ENCODE measurements at regions not wholly inside any gene's neighbourhood (a gene's known extent, or its start where the extent isn't known, plus 50 kb on each side); places are given as distances from the start of the nearest gene placed in this dataset.
A peak's percentile ranks its signal among the peaks of the same experiment; 100 is the strongest.

DNA sequence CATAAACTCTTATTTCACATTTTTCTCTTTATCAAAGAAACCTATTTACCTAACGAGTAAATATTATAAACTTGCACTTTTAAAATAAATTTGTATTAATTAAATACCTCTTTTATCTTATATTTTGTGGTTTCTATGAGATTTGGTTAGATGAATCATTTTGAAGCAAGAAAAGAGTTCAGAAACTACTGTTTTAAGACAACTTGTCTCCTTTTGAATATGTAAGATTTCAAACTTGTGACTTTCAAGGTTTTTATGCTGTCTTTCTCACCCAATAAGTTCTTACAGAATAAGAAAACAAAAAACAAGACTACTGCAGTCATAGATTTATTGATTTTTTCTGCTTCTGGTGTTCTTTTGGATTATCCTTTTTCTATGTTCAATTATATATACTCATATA lies 339.0 kb downstream of the SNAPC1 start:
- DNase-seq = no peak

- no peak for DNase-seq
These were observed 339.6 kb downstream of the SNAPC1 start for GRCh38 chr14:62101673-62102348.

DNA sequence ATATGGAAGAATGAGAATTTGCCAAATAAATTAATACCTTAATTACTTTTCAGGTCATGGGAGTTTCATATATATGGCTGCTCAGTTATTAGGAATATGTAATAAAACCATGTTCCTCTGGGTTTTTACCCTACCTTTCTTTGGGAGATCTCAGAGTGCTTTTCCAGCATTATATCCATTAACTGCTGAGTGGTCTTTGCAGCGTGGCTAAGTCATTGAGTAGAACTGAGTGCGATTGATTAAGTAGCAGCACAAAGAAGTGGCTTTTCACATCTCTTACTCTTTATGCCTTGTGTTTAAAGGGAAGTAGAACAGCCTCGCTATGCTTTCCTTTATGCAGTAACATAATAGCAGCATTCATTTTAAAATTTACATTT lies 340.1 kb downstream of the SNAPC1 start:
- no peak for DNase-seq

DNA sequence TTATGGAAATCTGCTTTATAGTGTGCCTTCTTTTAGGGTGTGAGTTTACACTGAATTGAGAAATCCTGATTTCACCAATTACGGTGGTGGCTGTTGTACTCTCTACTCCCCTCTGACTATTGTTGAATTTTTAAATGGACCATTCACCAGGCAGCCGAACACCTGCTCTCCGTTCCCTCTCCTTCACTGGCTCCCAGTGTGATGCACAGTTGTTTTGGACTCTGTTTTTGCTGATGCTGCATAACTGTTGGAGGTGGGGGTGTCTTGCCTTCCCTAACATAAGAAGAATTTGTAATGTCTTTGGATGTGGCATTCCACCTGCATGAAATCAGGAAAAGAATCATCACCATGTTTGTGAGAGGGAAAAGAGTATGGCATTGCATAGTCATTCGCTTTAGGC lies 341.2 kb downstream of the SNAPC1 start:
- DNase-seq = no peak

DNA sequence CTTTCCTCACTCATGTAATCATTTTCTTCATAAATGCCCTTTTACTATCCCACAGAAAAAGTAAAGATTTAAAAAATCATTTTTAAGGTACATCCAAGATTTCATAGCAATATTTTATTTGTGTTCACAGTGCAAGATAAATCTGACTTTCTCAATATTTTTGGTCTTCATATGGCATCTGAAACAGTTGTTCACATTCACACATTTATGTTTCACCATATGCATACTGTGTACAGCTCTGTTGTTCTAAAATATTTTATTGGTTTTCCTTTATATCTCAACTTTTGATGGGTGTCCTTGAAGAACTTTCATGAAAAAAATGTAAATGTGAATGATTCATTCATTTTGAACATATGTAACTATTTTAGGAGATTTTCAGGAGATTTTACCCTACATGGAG lies 348.7 kb downstream of the SNAPC1 start:
- no peak for DNase-seq

DNA sequence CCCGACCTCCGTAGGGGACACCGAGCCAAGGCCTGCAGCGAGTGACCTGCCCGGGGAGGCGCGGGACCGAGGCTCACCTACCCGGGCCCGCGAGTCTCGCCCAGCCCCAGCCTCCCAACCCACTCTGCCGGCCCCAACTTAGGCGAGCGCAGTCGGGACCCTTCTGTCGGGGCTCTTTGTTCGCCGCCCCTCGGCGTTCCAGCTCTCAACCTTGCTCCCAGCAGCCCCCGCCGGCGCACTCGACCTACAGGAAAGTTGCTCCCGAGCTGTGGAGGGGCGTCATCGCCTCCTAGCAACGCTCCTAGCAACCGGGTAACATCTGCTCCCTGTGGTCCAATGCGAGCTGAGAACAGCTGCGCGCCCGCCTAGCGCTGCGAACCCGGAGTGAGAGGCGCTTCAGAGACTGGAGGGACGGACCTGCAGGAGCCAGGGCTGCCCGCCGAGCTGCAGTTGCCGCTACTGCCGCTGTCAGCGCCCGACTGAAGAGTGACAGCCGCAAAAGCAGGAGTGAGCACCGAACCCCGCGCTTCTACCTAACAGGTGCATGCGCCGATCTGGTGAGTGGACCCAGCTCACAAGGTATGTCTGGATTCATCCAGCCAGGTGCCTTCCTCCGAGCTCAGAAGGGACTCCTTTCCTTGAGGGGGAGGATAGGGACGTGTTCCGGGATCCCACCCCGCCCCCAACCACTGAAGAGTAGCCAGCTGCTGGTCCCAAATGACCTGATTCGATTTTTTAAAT lies 355.0 kb downstream of the SNAPC1 start:
- DNase-seq = peak; percentile 51

GRCh38 chr14:62117751-62118105 lies 355.5 kb downstream of the SNAPC1 start:
- DNase-seq = no peak

- DNase-seq = no peak
These were observed 356.2 kb downstream of the SNAPC1 start for GRCh38 chr14:62118461-62118860.

DNA sequence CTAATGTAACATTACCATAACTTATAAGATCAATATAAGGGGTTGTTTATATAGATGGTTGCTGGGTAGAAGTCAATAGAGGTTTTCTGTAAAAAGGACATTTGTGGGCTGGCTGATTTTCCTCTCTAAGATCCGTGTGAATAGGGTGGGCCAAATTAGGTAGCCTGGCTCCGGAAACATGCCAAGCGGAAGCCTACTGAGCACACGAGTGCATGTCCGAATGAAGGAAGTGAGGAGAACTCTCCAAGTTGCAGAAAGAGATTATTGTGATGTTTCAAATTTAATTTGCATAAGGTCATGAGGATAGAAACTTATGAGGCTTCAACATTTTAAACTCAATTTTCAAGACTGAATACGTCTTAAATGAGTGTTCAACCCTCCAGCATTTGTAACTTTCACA lies 356.7 kb downstream of the SNAPC1 start:
- no peak for DNase-seq

DNA sequence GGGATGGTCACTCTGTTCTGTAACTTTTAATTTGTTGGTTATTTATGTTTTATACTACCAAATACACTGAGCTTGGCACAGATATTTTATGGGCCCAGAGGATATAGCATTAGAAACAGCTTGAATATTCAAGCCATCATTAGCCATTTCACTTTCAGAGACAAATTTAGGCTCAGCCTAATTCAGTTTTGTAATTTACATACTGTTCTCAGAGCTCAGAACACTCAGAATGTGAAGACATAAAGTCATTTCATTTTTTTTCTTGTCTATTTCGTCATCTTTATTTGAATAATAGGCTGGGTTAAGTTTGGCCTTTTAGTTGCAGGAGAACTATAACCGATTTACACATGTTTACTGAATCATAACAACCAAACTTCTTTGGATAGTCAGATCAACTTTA lies 361.7 kb downstream of the SNAPC1 start:
- no peak for DNase-seq

DNA sequence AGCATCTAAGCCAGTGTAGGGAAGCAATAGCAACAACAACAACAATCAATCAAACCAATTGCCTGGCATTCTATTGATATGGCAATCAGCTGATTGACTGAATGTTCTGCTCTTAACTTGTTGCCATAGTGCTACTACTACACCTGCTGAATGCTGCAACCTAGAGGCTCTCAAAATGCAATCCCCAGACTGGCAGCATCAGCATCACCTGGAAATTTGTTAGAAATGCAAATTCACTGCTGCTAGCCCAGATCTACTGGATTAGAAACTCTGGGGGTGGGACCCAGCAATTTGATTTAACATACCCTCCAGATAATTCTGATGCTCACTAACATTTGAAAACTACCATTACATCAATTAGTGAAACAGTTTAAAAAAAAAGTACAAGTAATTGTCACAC lies 363.6 kb downstream of the SNAPC1 start:
- no peak for DNase-seq

DNA sequence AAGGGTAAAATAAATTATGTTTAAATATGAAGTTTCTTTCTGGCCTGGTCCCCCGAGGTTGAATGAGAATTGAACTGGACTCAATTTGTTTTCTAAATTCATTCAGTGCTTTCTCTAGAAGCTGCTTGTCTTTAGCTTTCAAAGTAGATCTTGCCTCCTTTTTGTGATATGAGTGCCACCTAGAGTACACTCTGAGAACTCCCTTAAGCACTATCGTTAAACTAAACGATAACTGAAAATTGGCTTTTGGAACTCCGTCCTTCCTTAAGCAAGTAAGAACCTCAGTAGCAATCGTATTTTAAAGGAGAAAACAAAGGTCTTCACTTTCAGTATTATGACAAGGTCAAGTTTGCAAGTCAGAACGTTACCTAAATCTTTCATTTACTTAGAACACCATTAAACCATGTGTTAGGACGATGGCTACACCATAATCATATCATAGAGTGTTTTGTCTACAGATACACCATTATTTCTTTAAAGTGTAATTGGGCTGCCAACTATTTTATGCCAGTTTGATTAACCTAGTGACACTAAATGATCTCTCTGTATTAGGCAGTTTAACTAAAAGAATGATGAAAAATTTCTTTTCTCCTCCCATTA lies 364.8 kb downstream of the SNAPC1 start:
- DNase-seq = peak; percentile 29

- DNase-seq = no peak
These were observed 368.2 kb downstream of the SNAPC1 start for GRCh38 chr14:62130441-62130840.

- no peak for DNase-seq
These were observed 371.7 kb downstream of the SNAPC1 start for GRCh38 chr14:62133776-62134550.

- no peak for DNase-seq
These were observed 376.4 kb downstream of the SNAPC1 start for GRCh38 chr14:62138593-62138992.

DNA sequence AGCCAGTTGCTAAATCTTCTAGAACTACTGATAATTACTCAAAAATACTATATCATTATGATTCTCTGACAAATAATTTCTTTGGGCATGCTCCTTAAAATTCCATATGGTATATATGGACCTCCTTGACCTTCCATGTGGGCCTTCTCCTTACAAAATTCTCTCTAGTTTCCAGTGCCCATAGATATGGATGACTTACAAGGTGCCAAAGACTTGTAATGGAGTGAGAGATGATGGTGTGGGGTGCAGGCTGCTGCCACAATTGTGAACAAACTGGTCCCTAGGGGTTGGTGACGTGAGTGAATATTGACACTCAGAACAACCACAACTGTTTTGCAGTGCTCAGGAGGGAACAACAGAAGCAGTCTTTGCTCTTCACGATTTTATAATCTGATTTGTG lies 378.9 kb downstream of the SNAPC1 start:
- no peak for DNase-seq

DNA sequence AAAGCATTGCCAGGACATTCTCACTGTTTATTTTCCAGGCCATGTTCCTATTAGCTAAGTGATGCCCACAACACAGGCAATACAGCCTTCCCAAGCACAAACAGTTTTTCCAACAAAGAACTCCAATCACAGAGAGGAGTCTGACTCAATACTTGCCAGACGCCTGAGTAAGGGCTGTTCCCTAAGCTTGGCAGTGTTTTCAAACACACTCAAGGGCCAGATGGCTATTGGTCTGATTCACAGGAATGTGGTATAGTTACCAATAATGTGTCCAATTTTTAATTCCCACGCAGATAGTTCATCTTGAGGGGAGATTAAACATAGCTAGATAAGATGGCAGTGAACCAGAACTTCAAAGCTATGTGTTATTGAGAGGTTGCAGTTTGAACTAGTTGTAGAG lies 381.0 kb downstream of the SNAPC1 start:
- no peak for DNase-seq

DNA sequence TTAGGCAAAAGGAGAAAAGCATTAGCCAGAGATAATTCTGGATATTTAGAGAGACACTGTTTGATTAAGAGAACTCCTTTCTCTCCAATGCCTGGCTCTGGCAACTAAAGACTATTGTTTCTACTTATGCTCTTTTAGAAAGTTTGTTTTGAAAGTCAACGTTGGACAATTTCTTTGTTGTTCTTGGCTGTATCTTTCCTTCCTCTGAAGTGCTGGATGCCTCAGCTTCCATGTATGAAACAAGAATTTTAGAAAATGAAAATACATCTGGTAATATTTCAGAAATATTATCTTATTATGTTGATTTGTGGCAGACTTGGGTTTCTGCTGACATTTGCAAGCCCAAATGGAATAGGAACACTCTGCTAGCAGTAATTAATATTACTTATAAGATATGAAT lies 382.6 kb downstream of the SNAPC1 start:
- no peak for DNase-seq

- no peak for DNase-seq
These were observed 383.8 kb downstream of the SNAPC1 start for GRCh38 chr14:62146030-62146429.

DNA sequence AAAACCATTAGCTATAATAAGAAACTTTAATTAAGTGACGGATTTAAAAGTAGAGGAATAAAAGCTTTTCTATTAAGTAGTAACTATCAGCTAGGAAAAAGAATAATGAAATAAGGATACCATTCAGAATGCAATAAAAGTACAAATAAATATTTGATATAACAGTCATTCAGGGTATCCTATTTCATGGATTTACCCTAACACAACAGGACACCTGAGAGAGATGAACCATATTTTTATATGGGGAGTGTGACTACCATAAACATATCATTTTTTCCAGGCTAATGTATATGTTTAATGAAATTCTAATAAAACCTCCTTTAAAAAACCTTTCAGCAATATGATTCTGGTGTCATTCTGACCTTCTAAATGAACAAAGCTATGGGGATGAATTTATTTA lies 393.8 kb downstream of the SNAPC1 start:
- no peak for DNase-seq

DNA sequence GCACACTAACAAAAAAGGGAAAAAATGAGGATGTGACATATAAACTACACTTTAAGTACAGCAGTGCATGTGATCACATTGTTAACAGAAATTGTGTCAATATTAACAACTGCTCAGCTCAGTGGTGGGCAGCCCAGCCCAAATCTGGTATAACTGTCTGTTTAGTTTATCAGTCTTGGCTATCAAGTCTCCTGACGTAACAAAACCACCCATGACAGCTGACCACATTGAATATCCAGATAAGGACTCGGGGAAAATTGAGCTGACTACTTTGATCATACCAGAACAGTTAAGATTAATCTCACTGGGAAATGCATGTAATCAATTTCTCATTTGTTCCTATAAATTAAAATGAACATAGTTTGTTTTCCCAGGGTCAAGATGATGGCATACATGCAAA lies 396.6 kb downstream of the SNAPC1 start:
- no peak for DNase-seq

DNA sequence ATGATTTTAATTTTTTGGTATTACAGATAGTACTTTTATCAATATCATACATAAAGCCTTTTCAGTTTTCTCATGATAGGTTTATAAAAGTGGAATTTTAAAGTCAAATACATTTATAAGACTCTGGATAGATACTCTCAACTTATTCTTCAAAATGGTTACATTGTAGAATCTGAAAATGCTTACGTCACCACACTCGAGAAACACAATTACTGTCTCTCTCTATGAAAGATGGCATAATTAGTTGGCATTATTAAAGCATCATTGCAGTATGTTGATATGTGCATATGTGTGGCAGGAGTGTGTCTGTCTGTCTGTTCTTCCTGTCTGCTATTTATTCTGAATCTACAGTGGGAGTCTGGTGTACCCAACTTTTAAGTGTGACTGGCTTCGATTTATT lies 397.1 kb downstream of the SNAPC1 start:
- no peak for DNase-seq

GRCh38 chr14:62162998-62163589 lies 400.9 kb downstream of the SNAPC1 start:
- DNase-seq = peak; percentile 45

Data from DMS153 (cell line).